ENCODE measurements at regions not wholly inside any gene's neighbourhood (a gene's known extent, or its start where the extent isn't known, plus 50 kb on each side); places are given as distances from the start of the nearest gene placed in this dataset.

GRCh38 chr7:41578700-41579099, 124.2 kb downstream of the INHBA start:
- Histone ChIP-seq H3K36me3 (ENCODE audit: insufficient read depth, low read length) (no peaks in the 10 kb centered on the region), H3K4me2 (ENCODE audit: low read depth, low read length, poor library complexity, severe bottlenecking) (no peak overlapping the region)
- no peak for TF ChIP-seq EZH2phosphoT487 (IDR thresholded peaks at IDR 0.05; ENCODE audit: borderline replicate concordance)
- no peak for TF ChIP-seq CTCF (conservative IDR thresholded peaks at IDR 0.05; ENCODE audit: low read length)

GRCh38 chr7:41576166-41576565, 126.7 kb downstream of the INHBA start:
- TF ChIP-seq CTCF (conservative IDR thresholded peaks at IDR 0.05; ENCODE audit: low read length) (no peak), EZH2phosphoT487 (IDR thresholded peaks at IDR 0.05; ENCODE audit: borderline replicate concordance) (no peak)
- no peak overlapping the region for H3K4me2 ChIP-seq (ENCODE audit: low read depth, low read length, poor library complexity, severe bottlenecking)
- H3K9me2 ChIP-seq (replicated peaks; ENCODE audit: low read depth, low read length): no peaks in the 10 kb centered on the region
- no peaks in the 10 kb centered on the region for H3F3A ChIP-seq (ENCODE audit: low read depth)
- H3K79me2 ChIP-seq (ENCODE audit: insufficient read depth, low read length): no peaks in the 10 kb centered on the region
- H3K9me3 ChIP-seq (ENCODE audit: insufficient read depth, low read depth, low read length): no peaks in the 10 kb centered on the region
- no peaks in the 10 kb centered on the region for H3K4me1 ChIP-seq (ENCODE audit: insufficient read depth, low read length, poor library complexity, severe bottlenecking)
- H3K36me3 ChIP-seq (ENCODE audit: insufficient read depth, low read length): no peaks in the 10 kb centered on the region
- H3K4me3 ChIP-seq (ENCODE audit: low read length, poor library complexity, severe bottlenecking): no peak overlapping the region
- H2AFZ ChIP-seq (ENCODE audit: low read length): no peak overlapping the region
- H3K9ac ChIP-seq (ENCODE audit: low read depth, low read length, poor library complexity, severe bottlenecking): no peak overlapping the region
- no peaks in the 10 kb centered on the region for H4K20me1 ChIP-seq (ENCODE audit: insufficient read depth, low read length, poor library complexity, severe bottlenecking)
- H3K27me3 ChIP-seq (ENCODE audit: insufficient read depth, low read length, poor library complexity, severe bottlenecking): no peaks in the 10 kb centered on the region

More at GRCh38 chr7:41578700-41579099, 124.2 kb downstream of the INHBA start:
- no peaks in the 10 kb centered on the region for H3K79me2 ChIP-seq (ENCODE audit: insufficient read depth, low read length)
- no peaks in the 10 kb centered on the region for H3K9me3 ChIP-seq (ENCODE audit: insufficient read depth, low read depth, low read length)
- no peaks in the 10 kb centered on the region for H4K20me1 ChIP-seq (ENCODE audit: insufficient read depth, low read length, poor library complexity, severe bottlenecking)
- H3K4me3 ChIP-seq (ENCODE audit: low read length, poor library complexity, severe bottlenecking): no peak overlapping the region
- H3K9me2 ChIP-seq (replicated peaks; ENCODE audit: low read depth, low read length): no peaks in the 10 kb centered on the region
- H2AFZ ChIP-seq (ENCODE audit: low read length): no peak overlapping the region
- H3K9ac ChIP-seq (ENCODE audit: low read depth, low read length, poor library complexity, severe bottlenecking): no peak overlapping the region
- H3K27me3 ChIP-seq (ENCODE audit: insufficient read depth, low read length, poor library complexity, severe bottlenecking): no peaks in the 10 kb centered on the region
- H3F3A ChIP-seq (ENCODE audit: low read depth): no peaks in the 10 kb centered on the region
- H3K4me1 ChIP-seq (ENCODE audit: insufficient read depth, low read length, poor library complexity, severe bottlenecking): no peaks in the 10 kb centered on the region

GRCh38 chr7:41574377-41574776, 128.5 kb downstream of the INHBA start:
- TF ChIP-seq CTCF (conservative IDR thresholded peaks at IDR 0.05; ENCODE audit: low read length) (no peak), EZH2phosphoT487 (IDR thresholded peaks at IDR 0.05; ENCODE audit: borderline replicate concordance) (no peak)
- no peak overlapping the region for H3K9ac ChIP-seq (ENCODE audit: low read depth, low read length, poor library complexity, severe bottlenecking)
- no peaks in the 10 kb centered on the region for H4K20me1 ChIP-seq (ENCODE audit: insufficient read depth, low read length, poor library complexity, severe bottlenecking)
- H2AFZ ChIP-seq (ENCODE audit: low read length): no peak overlapping the region
- H3K4me2 ChIP-seq (ENCODE audit: low read depth, low read length, poor library complexity, severe bottlenecking): no peak overlapping the region
- no peaks in the 10 kb centered on the region for H3K9me3 ChIP-seq (ENCODE audit: insufficient read depth, low read depth, low read length)
- no peaks in the 10 kb centered on the region for H3K9me2 ChIP-seq (replicated peaks; ENCODE audit: low read depth, low read length)
- no peaks in the 10 kb centered on the region for H3F3A ChIP-seq (ENCODE audit: low read depth)
- no peaks in the 10 kb centered on the region for H3K79me2 ChIP-seq (ENCODE audit: insufficient read depth, low read length)
- H3K27me3 ChIP-seq (ENCODE audit: insufficient read depth, low read length, poor library complexity, severe bottlenecking): no peaks in the 10 kb centered on the region
- H3K4me3 ChIP-seq (ENCODE audit: low read length, poor library complexity, severe bottlenecking): no peak overlapping the region
- no peaks in the 10 kb centered on the region for H3K36me3 ChIP-seq (ENCODE audit: insufficient read depth, low read length)
- H3K4me1 ChIP-seq (ENCODE audit: insufficient read depth, low read length, poor library complexity, severe bottlenecking): no peaks in the 10 kb centered on the region
